ENCODE measurements at regions not wholly inside any gene's neighbourhood (a gene's known extent, or its start where the extent isn't known, plus 50 kb on each side); places are given as distances from the start of the nearest gene placed in this dataset.
"Not testable (repeated sequence)": the region's sequence is repeated elsewhere in the genome, so short reads cannot be mapped to it uniquely, and the experiment has no call there.

- intact Hi-C loops (cut with DNase I): no loop called here
- no peaks in the 10 kb centered on the region for H3K4me1 ChIP-seq
- H3K36me3 ChIP-seq: no peaks in the 10 kb centered on the region
- no peaks in the 10 kb centered on the region for H3K27me3 ChIP-seq
- TF ChIP-seq CTCF (IDR thresholded peaks at IDR 0.05): no peak
- no peak overlapping the region for H3K9ac ChIP-seq (ENCODE audit: low read depth in 2 of 2, low read length in 2 of 2)
- no peak overlapping the region for H3K4me3 ChIP-seq
- H3K27ac ChIP-seq: no peak overlapping the region
- DNase-seq: no peak
- H3K9me3 ChIP-seq: no peaks in the 10 kb centered on the region
Measured at GRCh38 chr3:145224886-145225285, 936.1 kb downstream of the PLOD2 start.

- no peak overlapping the region for H3K27ac ChIP-seq
- no peak for TF ChIP-seq CTCF (IDR thresholded peaks at IDR 0.05)
- no peak for DNase-seq
- no peak overlapping the region for H3K9ac ChIP-seq (ENCODE audit: low read depth in 2 of 2, low read length in 2 of 2)
- intact Hi-C loops (cut with DNase I): no loop called here
- no peaks in the 10 kb centered on the region for H3K4me1 ChIP-seq
- H3K36me3 ChIP-seq: no peaks in the 10 kb centered on the region
- H3K9me3 ChIP-seq: no peaks in the 10 kb centered on the region
- no peaks in the 10 kb centered on the region for H3K27me3 ChIP-seq
- H3K4me3 ChIP-seq: no peak overlapping the region
Measured at GRCh38 chr3:145243875-145244274, 917.1 kb downstream of the PLOD2 start.

GRCh38 chr3:145244327-145244726 lies 916.7 kb downstream of the PLOD2 start:
- Histone ChIP-seq H3K27me3 (no peaks in the 10 kb centered on the region), H3K4me1 (no peaks in the 10 kb centered on the region), H3K36me3 (no peaks in the 10 kb centered on the region), H3K9me3 (no peaks in the 10 kb centered on the region), H3K9ac (ENCODE audit: low read depth in 2 of 2, low read length in 2 of 2) (no peak overlapping the region), H3K4me3 (no peak overlapping the region), H3K27ac (no peak overlapping the region)
- no peak for TF ChIP-seq CTCF (IDR thresholded peaks at IDR 0.05)
- no peak for DNase-seq
- intact Hi-C loops (cut with DNase I): no loop called here

GRCh38 chr3:145246291-145246690 lies 914.7 kb downstream of the PLOD2 start:
- Histone ChIP-seq H3K27me3 (no peaks in the 10 kb centered on the region), H3K4me1 (no peaks in the 10 kb centered on the region), H3K9ac (ENCODE audit: low read depth in 2 of 2, low read length in 2 of 2) (no peak overlapping the region), H3K4me3 (no peak overlapping the region), H3K36me3 (no peaks in the 10 kb centered on the region), H3K9me3 (no peaks in the 10 kb centered on the region), H3K27ac (no peak overlapping the region)
- no peak for TF ChIP-seq CTCF (IDR thresholded peaks at IDR 0.05)
- intact Hi-C loops (cut with DNase I): no loop called here
- DNase-seq: no peak

- DNase-seq: no peak
- H3K9ac ChIP-seq (ENCODE audit: low read depth in 2 of 2, low read length in 2 of 2): no peak overlapping the region
- H3K27me3 ChIP-seq: no peaks in the 10 kb centered on the region
- intact Hi-C loops (cut with DNase I): no loop called here
- no peak for TF ChIP-seq CTCF (IDR thresholded peaks at IDR 0.05)
- H3K36me3 ChIP-seq: no peaks in the 10 kb centered on the region
- no peak overlapping the region for H3K27ac ChIP-seq
- H3K9me3 ChIP-seq: no peaks in the 10 kb centered on the region
- H3K4me3 ChIP-seq: no peak overlapping the region
- H3K4me1 ChIP-seq: no peaks in the 10 kb centered on the region
Measured at GRCh38 chr3:145248928-145249327, 912.1 kb downstream of the PLOD2 start.

GRCh38 chr3:145251311-145251710 lies 909.7 kb downstream of the PLOD2 start:
- no peaks in the 10 kb centered on the region for H3K36me3 ChIP-seq
- TF ChIP-seq CTCF (IDR thresholded peaks at IDR 0.05): no peak
- intact Hi-C loops (cut with DNase I): no loop called here

GRCh38 chr3:145257967-145258366 lies 903.0 kb downstream of the PLOD2 start:
- intact Hi-C loops (cut with DNase I): not testable (repeated sequence)

More at GRCh38 chr3:145251311-145251710, 909.7 kb downstream of the PLOD2 start:
- no peak for DNase-seq
- Histone ChIP-seq H3K9ac (ENCODE audit: low read depth in 2 of 2, low read length in 2 of 2) (no peak overlapping the region), H3K4me1 (no peaks in the 10 kb centered on the region), H3K9me3 (no peaks in the 10 kb centered on the region), H3K4me3 (no peak overlapping the region), H3K27ac (no peak overlapping the region), H3K27me3 (no peaks in the 10 kb centered on the region)

More at GRCh38 chr3:145257967-145258366, 903.0 kb downstream of the PLOD2 start:
- H3K27me3 ChIP-seq; H3K9me3 ChIP-seq; H3K9ac ChIP-seq (ENCODE audit: low read depth in 2 of 2, low read length in 2 of 2); H3K36me3 ChIP-seq; H3K27ac ChIP-seq; H3K4me3 ChIP-seq; DNase-seq; H3K4me1 ChIP-seq: not testable (repeated sequence)

Measured in colonic mucosa (tissue), 4 donors.